Activated CD8-positive, alpha-beta T cell treated with anti-CD3 and anti-CD28 coated beads for 36 hours (primary cell): ENCODE measurements at regions not wholly inside any gene's neighbourhood (a gene's known extent, or its start where the extent isn't known, plus 50 kb on each side); places are given as distances from the start of the nearest gene placed in this dataset.

Experiments
- ATAC-seq: fragments of 200-7000 bp; cut with Tn5 transposase; one replicate; pipeline ENCODE4 v1.10.0; 2021; ENCODE audit warnings: mild to moderate bottlenecking, moderate library complexity
- CTCF ChIA-PET: fragments of 350-600 bp; sonication (Branson Sonifier 250); formaldehyde crosslinking; loops from one replicate; lab custom pipeline; 2021; ENCODE audit warnings: antibody characterized with exemption; lab: Charles Lee
- POLR2A ChIA-PET: fragments of 350-600 bp; sonication (Branson Sonifier 250); formaldehyde crosslinking; loops from one replicate; lab custom pipeline; 2021; ENCODE audit warnings: antibody characterized with exemption; lab: Charles Lee
- DNase-seq: peaks from one replicate; pipeline ENCODE4 v3.0.0-alpha.2; 2020
- H3K27ac Mint-ChIP-seq: one replicate; pipeline ENCODE4 v1.8.0; 2021; ENCODE audit warnings: mild to moderate bottlenecking, mixed read lengths
- H3K27me3 Mint-ChIP-seq: one replicate; pipeline ENCODE4 v1.8.0; 2021; ENCODE audit warnings: mixed read lengths
- H3K36me3 Mint-ChIP-seq: one replicate; pipeline ENCODE4 v1.8.0; 2021; ENCODE audit warnings: low read depth, mixed read lengths
- H3K4me1 Mint-ChIP-seq: one replicate; pipeline ENCODE4 v1.8.0; 2021; ENCODE audit warnings: low read depth, mixed read lengths
- H3K4me3 Mint-ChIP-seq: one replicate; pipeline ENCODE4 v1.8.0; 2021; ENCODE audit warnings: mild to moderate bottlenecking, moderate library complexity, mixed read lengths
- H3K9me3 Mint-ChIP-seq: one replicate; pipeline ENCODE4 v1.8.0; 2021; ENCODE audit warnings: mixed read lengths
- intact Hi-C: fragments of 100-400 bp; cut with micrococcal nuclease; formaldehyde crosslinking; loops from one replicate; pipeline ENCODE4 v1.10.0; 2022
- TF ChIP-seq, protein P1 (sequence below): fragments of 200-600 bp; IDR thresholded peaks from one replicate; pipeline ENCODE4 v1.8.0; 2022; ENCODE audit warnings: antibody characterized with exemption, mild to moderate bottlenecking

DNA sequence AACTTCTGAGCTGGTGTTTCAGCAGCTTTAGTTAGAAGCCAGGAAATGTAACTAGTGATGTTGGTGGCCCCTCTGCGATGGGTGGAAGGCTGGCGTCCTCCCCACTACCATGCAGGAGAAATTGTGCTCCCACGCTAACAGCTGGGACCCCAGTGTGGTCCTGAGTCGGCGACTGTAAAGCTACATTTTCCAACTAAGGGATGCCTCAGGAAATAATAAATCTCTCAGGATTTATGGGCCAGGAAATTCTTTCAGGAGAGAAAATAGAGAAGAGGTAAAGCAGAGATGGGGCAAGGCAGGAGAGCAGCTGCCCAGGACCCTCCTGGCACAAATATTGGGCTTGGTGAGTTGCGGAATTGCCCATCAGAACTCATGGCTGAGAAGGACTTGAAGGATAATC lies 186.9 kb downstream of the OPA1 start:
- Mint-ChIP-seq H3K36me3 (no peaks in the 10 kb centered on the region), H3K4me1 (peaks cover 4% of the 10 kb centered on the region), H3K27ac (no peak overlapping the region), H3K4me3 (no peak overlapping the region), H3K27me3 (peaks cover 29% of the 10 kb centered on the region), H3K9me3 (no peaks in the 10 kb centered on the region)
- ATAC-seq (no peak), DNase-seq (no peak)
- TF ChIP-seq, protein P1, sequence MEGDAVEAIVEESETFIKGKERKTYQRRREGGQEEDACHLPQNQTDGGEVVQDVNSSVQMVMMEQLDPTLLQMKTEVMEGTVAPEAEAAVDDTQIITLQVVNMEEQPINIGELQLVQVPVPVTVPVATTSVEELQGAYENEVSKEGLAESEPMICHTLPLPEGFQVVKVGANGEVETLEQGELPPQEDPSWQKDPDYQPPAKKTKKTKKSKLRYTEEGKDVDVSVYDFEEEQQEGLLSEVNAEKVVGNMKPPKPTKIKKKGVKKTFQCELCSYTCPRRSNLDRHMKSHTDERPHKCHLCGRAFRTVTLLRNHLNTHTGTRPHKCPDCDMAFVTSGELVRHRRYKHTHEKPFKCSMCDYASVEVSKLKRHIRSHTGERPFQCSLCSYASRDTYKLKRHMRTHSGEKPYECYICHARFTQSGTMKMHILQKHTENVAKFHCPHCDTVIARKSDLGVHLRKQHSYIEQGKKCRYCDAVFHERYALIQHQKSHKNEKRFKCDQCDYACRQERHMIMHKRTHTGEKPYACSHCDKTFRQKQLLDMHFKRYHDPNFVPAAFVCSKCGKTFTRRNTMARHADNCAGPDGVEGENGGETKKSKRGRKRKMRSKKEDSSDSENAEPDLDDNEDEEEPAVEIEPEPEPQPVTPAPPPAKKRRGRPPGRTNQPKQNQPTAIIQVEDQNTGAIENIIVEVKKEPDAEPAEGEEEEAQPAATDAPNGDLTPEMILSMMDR = no peak
- ChIA-PET CTCF (interaction anchor here (1.0 to 8.9 kb wide), 11 partner anchors 10 to 535 kb away, joined by 3 to 94 read pairs (median 3); no protein-coding TSS in a partner anchor), POLR2A (interaction anchor here (0.9 kb wide), 1 partner anchor 8 kb away, joined by 3 read pairs; no protein-coding TSS in a partner anchor)
- intact Hi-C loops = loop anchor here (5.0 kb wide), 2 partner anchors 357 to 537 kb away; partner anchors contain the start of gene HES1

DNA sequence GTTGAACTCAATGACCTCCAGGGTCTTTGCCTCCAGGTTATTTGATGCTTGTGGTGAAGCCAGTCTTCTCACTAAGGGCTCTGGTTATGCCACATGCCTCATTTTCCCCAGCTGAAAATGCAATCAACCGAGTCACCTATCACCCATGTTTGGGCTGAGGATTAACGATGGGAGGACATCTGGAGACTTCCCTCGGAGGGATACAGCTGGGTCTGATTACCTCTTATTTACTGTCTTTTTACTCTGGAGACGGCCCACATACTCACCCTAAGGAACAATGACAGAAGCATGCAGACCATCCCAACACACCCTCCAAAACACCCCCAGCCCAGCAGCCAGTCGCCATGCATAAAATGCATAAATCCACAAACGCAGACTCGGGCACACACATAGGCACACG lies 187.4 kb downstream of the OPA1 start:
- TF ChIP-seq, protein P1 = no peak
- Mint-ChIP-seq H3K27ac (no peak overlapping the region), H3K36me3 (no peaks in the 10 kb centered on the region), H3K9me3 (no peaks in the 10 kb centered on the region), H3K27me3 (peaks cover 31% of the 10 kb centered on the region), H3K4me3 (no peak overlapping the region), H3K4me1 (peaks cover 4% of the 10 kb centered on the region)
- ATAC-seq = no peak
- CTCF ChIA-PET = interaction anchor here (0.6 to 8.9 kb wide), 21 partner anchors 10 to 563 kb away, joined by 3 to 94 read pairs (median 3); no protein-coding TSS in a partner anchor
- POLR2A ChIA-PET = no interaction called here
- intact Hi-C loops = loop anchor here (5.0 kb wide), 2 partner anchors 357 to 537 kb away; partner anchors contain the start of gene HES1
- DNase-seq = no peak

DNA sequence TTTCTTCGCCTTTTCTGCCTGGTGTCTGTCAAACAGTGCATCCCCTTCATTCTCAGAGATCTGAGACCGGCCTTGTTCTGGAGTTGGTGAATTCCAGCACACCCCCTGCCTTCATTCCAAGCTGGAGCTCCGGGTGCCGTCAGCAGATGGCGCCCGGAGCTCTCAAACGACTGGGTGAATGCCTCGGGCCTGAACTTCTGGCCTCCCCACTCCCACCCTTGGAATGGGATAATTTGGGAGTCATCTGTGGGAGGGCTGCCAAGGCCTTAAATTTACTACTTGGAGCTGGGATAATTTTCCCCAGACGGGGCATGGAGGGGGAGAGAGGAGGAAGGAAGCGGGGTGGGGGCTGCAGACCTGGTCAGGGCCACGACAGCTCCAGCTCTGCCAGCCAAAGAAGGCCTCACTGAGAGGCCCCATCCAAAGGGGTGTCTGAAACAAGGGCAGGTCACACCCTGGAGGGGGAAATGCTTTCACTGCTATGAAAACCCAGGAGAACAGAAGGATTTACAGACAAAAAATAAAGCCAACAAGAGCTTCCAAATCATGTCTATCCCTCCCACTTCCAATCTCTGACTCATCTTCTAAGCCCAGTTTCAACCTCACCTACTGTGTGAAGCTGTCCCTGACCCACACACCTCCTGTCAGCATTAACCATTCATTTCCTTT lies 187.9 kb downstream of the OPA1 start:
- Mint-ChIP-seq H3K9me3 (no peaks in the 10 kb centered on the region), H3K27me3 (peaks cover 31% of the 10 kb centered on the region), H3K36me3 (no peaks in the 10 kb centered on the region), H3K4me1 (peaks cover 4% of the 10 kb centered on the region), H3K27ac (no peak overlapping the region), H3K4me3 (no peak overlapping the region)
- intact Hi-C loops = loop anchor here (5.0 kb wide), 2 partner anchors 356 to 536 kb away; partner anchors contain the start of gene HES1
- POLR2A ChIA-PET = no interaction called here
- TF ChIP-seq, protein P1 = peak; percentile 64
- DNase-seq (peak; percentile 44), ATAC-seq (peak; percentile 39)
- CTCF ChIA-PET = interaction anchor here (0.6 to 8.9 kb wide), 20 partner anchors 9 to 562 kb away, joined by 3 to 94 read pairs (median 3); no protein-coding TSS in a partner anchor

DNA sequence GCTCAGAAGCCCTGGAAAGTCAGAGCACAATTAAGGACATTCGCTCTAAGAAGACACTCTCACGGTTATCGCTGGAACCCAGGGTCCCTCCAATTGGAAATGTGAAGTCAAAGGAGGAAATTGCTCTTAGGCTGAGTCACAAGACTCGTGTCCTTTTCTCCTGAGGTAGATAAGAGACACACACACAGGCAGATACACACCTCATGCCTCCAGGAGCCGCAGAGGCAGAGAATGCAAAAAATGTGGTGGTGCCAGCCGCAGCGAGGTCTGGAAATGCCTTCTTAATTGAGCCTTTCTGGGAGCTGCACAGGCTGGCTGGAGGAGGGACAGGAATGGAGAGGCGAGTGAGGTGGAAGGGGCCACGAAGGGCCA lies 189.3 kb downstream of the OPA1 start:
- Mint-ChIP-seq H3K4me1 (no peaks in the 10 kb centered on the region), H3K4me3 (no peak overlapping the region), H3K27ac (no peak overlapping the region), H3K27me3 (peaks cover 31% of the 10 kb centered on the region), H3K9me3 (no peaks in the 10 kb centered on the region), H3K36me3 (no peaks in the 10 kb centered on the region)
- ChIA-PET POLR2A (no interaction called here), CTCF (interaction anchor here (0.8 to 8.9 kb wide), 3 partner anchors 14 to 532 kb away, joined by 3 to 94 read pairs (median 3); no protein-coding TSS in a partner anchor)
- TF ChIP-seq, protein P1 = no peak
- ATAC-seq = no peak
- DNase-seq = no peak
- intact Hi-C loops = loop anchor here (5.0 kb wide), 2 partner anchors 355 to 535 kb away; partner anchors contain the start of gene HES1

DNA sequence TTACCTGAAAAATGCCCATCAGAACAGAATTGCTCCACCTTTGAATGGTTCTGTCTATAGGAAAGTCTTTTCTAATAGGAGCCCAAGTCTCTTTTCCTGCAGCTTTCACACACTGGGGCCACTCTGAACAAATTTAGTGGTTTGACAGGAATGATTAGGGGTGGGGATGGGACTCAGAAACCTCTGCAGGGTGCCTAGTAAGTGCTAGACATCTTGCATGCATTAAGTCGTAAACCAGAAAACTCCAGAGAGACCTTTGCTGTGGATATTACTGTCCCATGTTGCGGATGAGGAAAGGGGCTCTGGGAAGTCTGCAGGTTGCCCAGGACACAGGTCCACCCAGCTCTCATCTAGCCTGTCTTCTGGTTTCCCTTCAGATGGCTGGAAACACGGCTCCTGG lies 189.7 kb downstream of the OPA1 start:
- H3K27ac Mint-ChIP-seq = no peak overlapping the region
- no peaks in the 10 kb centered on the region for H3K4me1 Mint-ChIP-seq
- ATAC-seq (no peak), DNase-seq (no peak)
- no peaks in the 10 kb centered on the region for H3K9me3 Mint-ChIP-seq
- peaks cover 31% of the 10 kb centered on the region for H3K27me3 Mint-ChIP-seq
- no peak overlapping the region for H3K4me3 Mint-ChIP-seq
- no peaks in the 10 kb centered on the region for H3K36me3 Mint-ChIP-seq
- intact Hi-C loops = loop anchor here (5.0 kb wide), 2 partner anchors 355 to 535 kb away; partner anchors contain the start of gene HES1
- ChIA-PET CTCF (interaction anchor here (0.8 to 8.9 kb wide), 2 partner anchors 61 to 532 kb away, joined by 3 to 94 read pairs; no protein-coding TSS in a partner anchor), POLR2A (no interaction called here)
- TF ChIP-seq, protein P1 = no peak
